NCI-H82 (cell line): ENCODE measurements at regions not wholly inside any gene's neighbourhood (a gene's known extent, or its start where the extent isn't known, plus 50 kb on each side); places are given as distances from the start of the nearest gene placed in this dataset.

Experiments
- DNase-seq: peaks from one replicate; lab custom pipeline; 2025; lab: John Stamatoyannopoulos, UW

- no peak for DNase-seq
These were observed 291.8 kb downstream of the CHRM3 start for GRCh38 chr1:239678181-239678580.

DNA sequence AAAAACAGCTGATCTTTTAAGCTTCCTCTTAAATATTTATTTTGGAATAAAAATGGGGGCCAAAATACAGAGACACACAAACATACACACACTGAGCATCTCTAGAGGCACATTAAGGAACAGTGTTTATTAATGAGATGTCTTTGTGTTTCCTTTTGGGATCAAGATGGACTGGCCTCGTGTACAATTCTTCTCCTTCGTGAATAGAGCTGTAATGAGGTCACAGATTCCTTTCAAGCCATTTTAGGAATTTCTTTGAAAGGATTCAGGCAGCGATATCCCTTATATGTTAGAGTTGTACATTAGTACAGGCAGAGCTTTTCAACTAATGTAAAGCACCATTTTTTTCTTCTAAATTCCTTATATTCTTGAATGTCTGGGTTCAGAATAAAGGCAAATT, 295.7 kb downstream of the CHRM3 start:
- no peak for DNase-seq

GRCh38 chr1:239682960-239683359, 296.6 kb downstream of the CHRM3 start:
- no peak for DNase-seq

DNA sequence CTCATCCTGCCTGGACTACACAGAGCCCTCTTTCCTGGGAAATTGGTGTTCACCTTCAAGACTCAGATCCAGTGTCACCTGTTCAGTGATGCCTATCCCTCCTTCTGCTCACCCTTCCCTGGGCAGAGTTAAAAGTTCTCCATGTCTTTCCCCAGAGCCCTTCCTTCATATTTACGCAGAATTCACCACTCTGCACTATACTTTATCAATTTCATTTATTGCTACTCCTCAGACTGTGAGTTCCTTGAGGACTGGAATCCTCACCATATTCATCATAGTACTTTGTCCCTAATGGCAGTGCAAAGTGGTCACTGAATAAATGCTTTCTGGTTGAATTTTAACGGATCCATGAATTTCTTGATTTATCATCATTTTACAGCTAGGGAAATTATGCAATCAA, 300.0 kb downstream of the CHRM3 start:
- DNase-seq = no peak

DNA sequence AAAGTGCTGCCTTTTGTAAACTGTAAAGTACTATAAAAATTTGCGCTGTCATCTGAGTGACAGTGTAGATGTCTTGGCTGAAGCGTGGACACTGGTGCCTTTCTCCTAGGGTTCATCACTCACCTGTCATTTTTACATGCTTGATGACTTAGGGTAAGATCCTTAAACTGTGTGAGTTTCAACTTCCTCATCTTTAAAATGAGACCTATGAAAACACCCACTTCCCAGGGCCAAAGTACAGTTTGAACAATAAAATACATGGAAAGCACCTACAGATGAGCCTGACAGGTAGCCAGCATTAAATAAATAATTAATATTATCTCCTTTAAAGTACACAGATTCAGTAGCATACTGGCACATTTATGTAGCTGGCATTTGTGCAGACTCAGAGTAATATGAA, 309.9 kb downstream of the CHRM3 start:
- no peak for DNase-seq

DNA sequence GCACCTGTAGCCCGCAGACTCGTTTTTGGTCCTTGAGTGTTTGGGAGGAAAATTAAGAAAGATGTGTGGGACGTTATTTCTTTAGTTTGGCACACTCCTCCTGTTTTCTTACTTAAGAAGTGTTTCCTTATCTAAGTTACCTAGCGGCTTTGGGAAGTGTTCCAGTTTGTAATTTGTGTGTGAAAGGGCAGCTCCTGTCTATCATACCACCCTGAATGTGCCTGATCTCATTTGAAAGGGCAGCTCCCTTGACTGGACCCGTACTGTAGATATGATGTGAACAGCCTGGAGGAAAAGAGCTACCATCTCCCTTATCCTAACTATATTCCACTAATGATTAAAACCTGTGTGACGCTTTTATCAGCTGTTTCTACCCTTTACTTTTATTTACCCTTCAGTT, 314.3 kb downstream of the CHRM3 start:
- no peak for DNase-seq

GRCh38 chr1:239703075-239703474, 316.7 kb downstream of the CHRM3 start:
- no peak for DNase-seq

- DNase-seq = no peak
These were observed 320.0 kb downstream of the CHRM3 start for GRCh38 chr1:239706245-239706892.

DNA sequence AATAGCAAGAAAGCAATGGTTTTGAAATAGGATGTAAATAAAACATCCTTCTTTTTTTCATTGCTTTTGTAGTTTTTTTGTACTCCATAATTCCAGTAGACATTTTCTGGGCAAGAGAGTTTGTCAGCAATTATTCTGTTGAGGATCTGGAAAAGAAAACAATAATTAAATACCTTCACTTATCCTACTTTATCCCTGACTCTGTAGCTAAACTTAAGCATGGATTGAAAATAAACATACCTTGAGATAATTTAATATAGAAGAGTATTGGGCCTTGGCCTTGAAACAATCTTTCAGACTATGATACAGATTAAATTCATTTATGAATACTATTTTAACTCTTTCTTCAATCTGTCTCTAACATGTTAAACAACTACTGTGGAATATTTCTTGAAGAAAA, 321.2 kb downstream of the CHRM3 start:
- DNase-seq = no peak

DNA sequence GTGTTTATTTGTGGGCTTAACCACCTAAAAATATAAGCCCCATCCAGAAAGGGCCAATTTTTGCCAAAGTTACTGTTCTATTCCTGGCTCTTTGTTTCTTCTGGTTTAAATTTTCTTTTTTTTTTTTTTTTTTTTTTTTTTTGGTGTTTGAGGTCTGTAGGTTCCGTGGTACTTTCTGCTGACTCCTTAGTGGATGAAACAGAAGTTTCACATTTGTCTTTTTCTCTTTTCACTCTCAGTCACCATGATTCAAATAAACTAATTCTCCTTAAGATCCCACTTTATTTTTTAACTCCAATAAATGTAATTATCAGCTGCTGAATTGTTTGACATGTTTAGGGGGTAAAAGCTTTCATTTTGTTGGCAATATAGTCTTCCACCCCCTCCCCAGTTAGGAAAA, 322.3 kb downstream of the CHRM3 start:
- no peak for DNase-seq

DNA sequence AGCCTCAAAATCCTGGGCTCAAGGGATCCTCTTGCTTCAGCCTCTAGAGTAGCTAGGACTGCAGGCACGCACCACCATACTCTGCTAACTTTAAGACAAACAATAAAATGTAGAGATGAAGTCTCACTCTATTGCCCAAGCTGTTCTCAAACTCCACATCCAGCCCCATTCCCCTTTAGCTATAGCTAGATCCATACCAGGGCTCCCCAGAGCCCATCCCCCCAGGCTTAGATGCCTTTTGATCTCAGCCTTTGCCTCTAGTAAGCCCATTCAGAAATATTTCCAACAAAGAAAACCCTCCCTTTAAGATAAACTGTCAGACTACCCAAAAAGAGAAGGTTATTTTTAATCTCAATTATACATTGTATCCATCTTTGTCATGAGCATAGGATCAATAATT, 325.4 kb downstream of the CHRM3 start:
- no peak for DNase-seq

DNA sequence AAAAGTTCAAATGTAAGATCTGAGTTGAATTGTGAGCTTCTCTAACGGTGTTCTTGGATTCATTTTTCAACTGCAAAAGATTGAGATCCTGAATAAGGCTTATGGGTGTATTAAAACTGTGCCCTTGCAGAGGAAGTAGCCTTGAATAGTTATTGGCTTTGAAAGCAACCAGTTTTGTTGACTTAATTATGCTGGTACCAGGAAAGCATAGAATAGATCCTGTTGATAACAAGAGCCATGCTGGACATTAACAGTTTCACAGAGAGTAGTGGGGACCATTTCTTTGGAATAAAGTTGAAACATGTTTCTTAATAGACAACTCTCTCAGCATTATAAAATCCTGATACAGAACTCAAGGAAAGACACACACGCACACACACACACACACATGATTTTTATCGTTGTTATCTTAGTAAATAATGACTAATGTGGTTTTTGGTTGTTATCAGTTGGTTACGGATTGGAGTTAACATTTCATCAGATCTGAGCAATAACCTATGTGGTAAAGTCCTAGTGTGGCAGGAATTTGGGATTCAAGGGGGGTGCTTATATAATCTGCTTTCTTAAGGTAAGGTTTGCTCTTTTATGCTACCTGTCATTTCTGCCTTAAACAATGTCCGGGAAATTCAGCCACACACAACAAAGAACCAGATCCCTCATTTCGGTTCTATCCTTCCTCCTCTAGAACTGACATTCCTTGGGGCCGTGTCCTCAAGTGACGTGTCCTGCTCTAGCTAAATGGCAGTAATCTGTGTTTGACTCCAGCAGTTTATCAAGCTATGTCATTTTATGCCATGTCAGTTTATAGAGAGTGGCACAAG, 330.9 kb downstream of the CHRM3 start:
- DNase-seq = no peak

- DNase-seq = no peak
These were observed 331.5 kb downstream of the CHRM3 start for GRCh38 chr1:239717918-239718184.

- DNase-seq = no peak
These were observed 332.2 kb downstream of the CHRM3 start for GRCh38 chr1:239718571-239718970.

- DNase-seq = peak; percentile 42
These were observed 332.7 kb downstream of the CHRM3 start for GRCh38 chr1:239718997-239719628.

DNA sequence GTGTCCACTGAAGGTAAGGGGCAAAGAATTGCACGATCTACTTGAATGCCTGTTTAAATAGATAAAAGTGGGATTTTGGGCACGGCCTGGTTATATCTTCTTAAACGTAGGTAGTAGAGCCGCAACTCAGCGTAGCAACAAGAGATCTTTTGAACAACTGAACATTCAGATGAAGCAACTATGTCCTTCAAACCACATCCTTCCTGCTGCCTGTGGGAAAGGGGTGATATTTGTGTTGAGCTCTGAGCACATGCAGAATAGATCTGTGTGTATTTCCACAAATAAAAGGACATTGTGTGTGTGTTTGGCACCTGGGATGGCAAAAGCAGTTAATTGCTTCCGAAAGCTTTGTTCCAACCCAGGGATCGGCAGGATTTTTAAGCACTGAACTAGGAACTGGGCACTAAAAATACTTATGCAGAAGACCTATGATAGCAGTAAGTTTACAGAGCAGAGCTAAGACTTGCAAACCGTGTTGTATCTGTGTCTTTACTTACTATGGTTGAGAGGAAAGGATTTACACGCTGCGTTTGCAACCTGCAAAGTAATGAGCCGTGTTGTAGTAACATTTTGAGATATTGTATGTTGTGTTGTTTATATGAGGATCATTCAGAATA, 333.4 kb downstream of the CHRM3 start:
- DNase-seq = no peak

DNA sequence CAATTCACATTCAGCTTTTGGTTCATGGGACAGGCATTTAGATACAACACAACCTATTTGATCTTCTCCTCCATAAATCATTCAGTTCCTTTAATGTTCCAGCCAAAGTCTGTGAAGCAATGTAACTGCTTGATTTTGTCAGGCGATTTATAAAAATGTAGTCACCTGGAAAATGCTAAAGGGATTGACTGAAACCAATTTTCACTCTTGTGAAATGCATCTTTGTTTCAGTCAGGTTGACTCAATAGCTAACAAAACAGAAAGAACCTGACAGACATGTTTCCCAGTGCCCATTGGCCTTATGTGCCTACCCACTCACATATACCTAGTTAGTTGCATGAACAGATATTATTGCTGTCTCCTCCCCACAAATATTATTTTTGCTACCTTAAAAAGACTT, 335.7 kb downstream of the CHRM3 start:
- no peak for DNase-seq

- no peak for DNase-seq
These were observed 337.5 kb downstream of the CHRM3 start for GRCh38 chr1:239723776-239724367.

GRCh38 chr1:239725371-239725770, 339.0 kb downstream of the CHRM3 start:
- DNase-seq = no peak

- DNase-seq = no peak
These were observed 339.6 kb downstream of the CHRM3 start for GRCh38 chr1:239725933-239726332.

GRCh38 chr1:239730378-239730777, 344.0 kb downstream of the CHRM3 start:
- no peak for DNase-seq

DNA sequence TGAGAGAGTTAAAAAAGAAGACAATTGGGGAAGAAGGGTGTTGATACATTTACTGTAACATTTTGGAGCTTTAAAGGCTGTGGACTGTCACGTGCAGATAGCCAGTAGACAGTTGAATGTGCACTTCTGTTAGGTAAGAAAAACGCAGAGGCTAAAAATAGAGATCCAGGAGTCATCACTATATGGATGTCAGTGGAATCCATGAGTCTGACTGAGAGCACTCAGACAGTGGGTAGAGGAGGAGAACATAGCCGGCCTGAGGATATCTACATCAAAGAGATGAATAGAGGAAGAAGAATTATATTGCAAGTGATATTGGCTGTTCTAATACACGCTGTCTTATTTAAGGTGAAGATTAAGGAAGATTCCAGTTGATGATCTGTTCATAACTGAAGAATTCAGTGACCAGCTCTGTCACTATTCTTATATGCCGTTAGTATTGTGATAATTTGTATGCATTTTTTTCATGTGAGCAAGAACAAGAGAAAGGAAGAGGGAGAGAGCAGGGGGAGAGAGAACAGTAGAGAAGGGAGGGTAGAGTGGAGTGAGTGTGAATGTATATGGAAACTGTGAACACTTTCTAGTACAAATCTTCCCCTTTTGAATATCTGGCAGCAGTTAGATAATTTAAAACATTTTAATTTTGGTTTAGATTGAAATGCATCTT, 344.8 kb downstream of the CHRM3 start:
- DNase-seq = no peak
